Left lobe of liver (tissue), 2 donors: ENCODE measurements at regions not wholly inside any gene's neighbourhood (a gene's known extent, or its start where the extent isn't known, plus 50 kb on each side); places are given as distances from the start of the nearest gene placed in this dataset.
"Not testable (repeated sequence)": the region's sequence is repeated elsewhere in the genome, so short reads cannot be mapped to it uniquely, and the experiment has no call there.

Source experiments
- ATAC-seq: fragments of 200-7000 bp; cut with Tn5 transposase; one replicate; pipeline ENCODE4 v1.9.1; 2020; ENCODE audit warnings: mild to moderate bottlenecking, moderate library complexity
- DNase-seq: peaks from one replicate; pipeline ENCODE4 v3.0.0-alpha.2; 2020; ENCODE audit warnings: low spot score
- donor health status: DM: no; HTN: no; CAD: no; lungs with moderate emphysema.
- donor health status: DM: no; HTN: yes; CAD: no.

DNA sequence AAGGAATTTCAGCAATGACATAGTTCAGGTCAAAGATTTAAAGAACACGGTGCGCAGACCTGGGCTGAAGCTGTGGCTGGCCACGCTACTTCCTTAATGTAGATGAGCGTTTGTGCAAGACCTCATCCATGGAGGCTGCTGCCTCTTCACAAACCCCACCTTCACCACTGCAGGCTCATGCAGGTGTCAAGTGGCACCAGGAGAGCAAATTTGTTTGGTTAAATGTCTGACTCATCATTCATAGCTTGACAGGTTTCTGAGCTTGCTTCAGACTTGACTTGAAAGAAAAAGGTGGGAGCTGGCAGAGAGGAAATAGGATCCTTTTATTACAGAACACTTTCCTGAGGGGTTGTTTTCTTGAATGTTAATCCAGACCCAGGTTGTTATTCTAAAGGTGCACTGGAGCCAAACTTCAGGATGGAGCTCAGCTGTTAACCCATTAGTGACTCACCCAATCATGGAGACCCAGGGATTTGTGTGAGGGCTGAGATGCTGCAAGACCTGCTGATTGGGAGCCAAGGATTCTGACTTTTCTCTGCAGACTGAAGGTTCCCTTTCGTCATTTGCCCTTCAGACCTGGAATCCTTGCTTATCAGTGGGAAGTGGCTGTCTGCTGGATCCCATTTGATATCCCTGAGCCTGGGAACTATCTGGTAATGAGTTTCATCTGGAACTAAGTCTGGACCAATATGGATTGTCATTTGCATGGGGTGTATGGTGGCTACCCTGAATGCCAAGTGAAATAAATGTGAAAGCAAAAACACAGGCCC, 315.3 kb downstream of the PTTG2 start:
- DNase-seq (no peak), ATAC-seq (no peak)

DNA sequence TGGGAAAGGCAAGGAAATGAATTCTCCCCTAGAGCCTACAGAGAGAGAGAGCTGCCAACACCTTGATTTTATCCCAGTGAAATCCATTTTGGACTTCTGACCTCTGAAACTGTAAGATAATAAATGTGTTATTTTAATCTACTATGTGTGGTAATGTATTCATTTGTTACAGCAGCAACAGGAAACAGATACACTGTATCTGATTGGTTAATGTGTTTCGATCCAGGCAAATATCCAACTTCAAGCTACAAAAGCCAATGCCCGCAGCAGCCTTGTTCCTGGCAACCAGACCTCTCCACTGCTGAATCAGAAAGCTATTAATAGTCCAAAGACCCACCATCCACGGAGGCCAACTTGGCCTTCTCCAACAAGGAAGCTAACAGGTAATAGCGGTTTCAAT, 318.1 kb downstream of the PTTG2 start:
- ATAC-seq (no peak), DNase-seq (no peak)

DNA sequence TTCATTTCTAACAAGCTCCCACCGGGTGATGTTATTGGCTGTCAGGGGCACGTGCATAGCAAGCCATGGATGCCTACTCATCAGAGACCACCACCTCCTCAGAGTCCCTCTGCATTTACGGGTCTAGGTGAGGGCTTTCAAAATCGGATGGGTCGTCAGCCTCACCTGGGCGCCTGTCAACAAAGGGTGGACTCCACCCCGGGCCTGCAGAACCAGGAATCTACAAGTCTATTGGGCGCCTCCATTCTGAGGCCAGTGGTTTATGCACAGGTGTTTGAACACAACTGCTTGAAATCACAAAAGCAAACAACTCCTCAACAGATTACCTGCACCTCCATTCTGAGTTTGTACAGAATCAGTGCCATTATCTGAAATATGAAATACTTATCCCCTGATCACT, 318.9 kb downstream of the PTTG2 start:
- no peak for DNase-seq
- ATAC-seq, result no peak

DNA sequence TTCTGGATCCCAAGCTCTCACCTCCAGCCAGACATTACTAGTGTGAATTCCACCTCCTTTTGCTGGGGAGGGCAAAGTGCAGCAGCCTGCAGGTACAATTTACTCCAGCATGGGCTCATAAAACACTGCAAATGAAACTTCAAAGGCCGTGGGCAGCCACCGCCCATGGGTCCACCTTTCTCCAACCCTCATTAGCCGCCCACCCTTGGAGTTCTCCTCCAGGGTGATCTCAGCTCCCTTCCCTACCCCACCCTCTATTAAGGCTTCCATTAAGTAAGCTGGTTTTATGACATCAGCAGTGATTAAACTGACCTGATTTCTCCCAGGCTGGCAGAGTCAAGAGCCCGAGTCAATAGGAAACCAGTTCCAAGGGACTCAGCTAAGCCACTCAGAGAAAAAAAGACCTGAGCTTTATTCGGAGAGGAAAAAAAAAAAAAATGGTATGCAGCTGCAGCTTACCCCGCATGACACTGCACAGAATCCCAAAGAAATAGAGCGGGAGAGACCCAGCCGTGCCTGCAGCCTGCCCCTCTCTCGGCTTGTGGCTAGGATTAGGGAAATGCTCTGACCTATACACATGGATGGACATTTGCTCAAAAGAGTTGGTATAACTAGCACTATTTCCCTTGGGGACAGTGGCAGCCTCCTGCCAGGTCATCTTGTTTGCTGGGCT, 319.6 kb downstream of the PTTG2 start:
- peak; percentile 51 for DNase-seq
- ATAC-seq, result peak; percentile 95

DNA sequence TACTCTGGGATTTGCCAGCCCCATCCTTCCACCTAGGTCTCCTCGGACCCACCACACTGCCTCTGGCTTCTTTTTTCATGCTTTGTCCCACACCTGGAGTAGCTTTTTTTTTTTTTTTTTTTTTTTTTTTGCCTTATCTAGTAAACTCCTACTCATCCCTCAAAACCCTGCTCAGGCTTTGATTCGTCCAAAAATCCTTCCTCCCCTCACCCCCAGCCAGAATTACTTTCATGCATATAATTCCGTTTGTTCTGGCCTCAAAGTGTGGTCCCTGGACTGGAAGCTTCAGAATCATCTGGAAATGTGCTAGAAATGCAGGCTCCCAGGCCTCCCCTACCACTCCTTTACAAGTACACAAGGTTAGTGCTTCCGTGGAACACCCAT, 320.1 kb downstream of the PTTG2 start:
- no peak for DNase-seq
- no peak for ATAC-seq

DNA sequence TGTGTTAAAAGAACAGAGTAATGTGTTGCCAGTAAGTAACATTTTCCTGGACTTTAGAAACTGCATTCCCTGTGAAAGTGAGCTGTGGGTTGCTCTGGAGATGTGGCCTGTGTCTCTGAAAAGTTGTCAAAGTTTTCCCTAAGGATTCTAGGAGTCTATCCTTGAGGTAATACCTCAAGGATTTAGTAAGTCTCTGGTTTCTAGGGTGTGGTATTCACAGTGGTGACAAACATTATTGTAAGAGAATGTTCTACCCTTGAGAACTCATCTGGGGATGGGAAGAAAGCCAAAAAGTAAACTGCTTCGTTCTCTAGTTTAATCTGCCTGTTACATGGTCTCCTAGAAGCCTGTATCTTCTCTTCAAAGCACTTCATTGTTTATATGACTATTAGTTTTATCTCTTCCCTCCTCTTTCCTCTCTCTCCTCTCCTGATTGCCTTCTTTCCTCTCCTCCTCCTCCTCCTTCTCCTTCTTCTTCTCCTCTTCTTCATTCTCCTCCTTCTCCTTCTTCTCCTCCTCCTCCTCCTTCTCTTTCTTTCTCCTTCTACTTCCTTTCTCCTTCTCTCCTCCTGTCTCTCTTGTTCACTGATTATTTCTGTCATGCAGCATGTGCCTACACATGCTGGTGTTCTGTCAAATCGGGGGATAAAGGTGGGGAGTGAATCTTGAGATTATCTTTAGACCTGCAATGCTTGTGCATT, 321.3 kb downstream of the PTTG2 start:
- DNase-seq (no peak), ATAC-seq (no peak)

DNA sequence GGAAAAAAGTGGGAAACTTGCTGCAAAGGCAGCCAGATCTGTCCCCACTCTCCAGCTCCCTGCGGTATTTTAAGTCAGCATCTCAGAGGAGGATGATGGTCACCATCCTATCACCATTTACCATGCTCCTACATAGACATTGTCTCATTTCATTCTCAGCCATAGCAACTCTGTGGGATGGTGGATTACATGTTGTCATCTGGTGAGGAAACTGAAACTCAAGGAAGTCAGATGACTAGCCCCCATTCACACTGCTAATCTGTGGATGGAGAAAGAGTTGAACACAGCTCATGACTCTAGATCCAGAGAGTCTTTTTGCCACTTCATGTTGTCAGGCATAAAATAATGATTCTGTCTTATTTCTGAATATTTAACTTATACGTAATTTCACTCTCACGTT, 323.5 kb downstream of the PTTG2 start:
- ATAC-seq (no peak), DNase-seq (no peak)

DNA sequence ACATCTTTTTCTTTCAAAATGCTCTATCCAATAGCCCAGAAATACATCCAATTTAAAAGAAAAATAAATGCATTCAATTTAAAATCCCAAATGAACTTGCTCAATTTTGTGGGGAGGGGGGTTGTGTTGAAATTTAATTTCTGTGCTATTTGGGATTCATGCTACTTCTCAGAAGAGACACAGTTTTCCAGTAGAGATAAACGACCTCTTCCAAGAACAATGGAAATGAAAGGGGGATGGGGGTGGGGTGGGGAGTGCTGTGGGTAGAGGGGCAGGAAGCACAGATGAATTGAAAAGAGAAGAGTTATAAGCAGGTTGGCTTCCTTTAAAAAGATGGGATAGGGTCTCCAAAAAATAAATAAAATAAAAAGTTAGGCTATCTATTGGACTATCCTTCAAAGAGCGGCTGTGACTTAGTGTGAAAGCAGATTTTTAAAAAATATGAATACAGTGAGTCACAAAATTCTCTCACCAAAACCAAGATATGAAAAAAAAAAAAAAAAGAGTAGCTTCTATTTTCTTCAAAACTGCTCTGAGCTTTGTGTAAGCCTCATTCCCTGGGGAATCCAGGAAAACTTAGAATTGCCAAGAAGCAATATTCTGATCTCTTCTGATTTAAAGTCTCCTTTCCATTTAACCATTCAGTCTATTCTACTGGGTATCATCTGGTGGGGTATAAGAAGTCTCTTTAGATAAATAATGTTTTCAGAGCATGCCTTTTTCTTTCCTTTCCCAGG, 324.3 kb downstream of the PTTG2 start:
- ATAC-seq (no peak), DNase-seq (no peak)

DNA sequence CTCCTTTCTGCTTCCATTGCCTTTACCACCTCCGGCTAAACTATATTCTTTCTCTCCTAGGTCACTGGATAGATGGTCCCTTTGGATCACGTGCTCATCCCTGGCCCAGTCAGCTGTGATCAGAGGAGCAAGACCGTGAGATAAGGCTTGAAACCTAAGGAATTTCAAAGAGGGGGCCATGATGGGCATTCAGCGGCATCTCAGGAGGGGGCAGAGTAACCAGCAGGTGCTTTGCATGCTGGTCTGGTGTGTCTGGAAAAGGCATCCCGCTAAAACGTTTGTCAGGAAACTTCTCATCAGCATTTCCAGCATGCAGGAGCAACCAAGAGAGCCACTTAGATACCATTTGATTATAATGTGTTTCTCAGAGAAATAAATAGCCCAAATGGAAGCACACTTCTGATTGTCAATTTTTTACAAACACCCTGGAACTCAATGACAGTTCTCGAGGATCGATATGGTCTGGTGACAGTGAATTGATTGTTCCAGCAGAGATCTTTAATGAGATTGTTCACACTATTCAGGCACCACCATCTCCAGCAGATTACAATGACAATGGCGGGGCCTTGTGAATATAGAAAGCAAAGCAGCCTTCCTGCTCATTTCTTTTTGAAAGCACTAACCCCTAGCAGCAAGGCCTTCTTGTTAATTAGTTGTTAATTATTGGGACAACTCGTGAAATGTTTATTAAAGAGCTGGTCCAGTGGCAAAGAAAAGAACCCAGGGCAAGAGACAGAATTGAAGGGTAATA, 327.1 kb downstream of the PTTG2 start:
- ATAC-seq, result no peak
- no peak for DNase-seq

DNA sequence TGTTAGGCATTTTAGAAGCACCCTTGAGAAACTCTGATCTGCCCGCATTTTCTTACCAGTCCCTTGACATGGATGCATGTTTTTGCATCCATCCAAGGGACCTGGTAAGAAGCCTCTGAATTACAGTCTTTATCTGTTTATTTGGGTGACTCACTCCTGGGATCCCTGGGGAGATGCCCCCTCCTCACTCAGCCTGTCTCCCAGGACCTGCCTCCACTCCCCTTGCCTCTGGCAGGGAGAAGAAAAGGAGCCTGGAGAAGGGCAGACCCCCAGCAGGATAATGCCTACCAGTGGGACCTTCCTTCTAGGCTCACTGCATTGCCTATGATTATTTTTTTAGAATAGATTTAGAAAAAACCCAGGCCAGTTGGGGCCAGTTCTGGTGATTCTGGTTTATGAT, 329.4 kb downstream of the PTTG2 start:
- DNase-seq, result no peak
- ATAC-seq, result no peak

DNA sequence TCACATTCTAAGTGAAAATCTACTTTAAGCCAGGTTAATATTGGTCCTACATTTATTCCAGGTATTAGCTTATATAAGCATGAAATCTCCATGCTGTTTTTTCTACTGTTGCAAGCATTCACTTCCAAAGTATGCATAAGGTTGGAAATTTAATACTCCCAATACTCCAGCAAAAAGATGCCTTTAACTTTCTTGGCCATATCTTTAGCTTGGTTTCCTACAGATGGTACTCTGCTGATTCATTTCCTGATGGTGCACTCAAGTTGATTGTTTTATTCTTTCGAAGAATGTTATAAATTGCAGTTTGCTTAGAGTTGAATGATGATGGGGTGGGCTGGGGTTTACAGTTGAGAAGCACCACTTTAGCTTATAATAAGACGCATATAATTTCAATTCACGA, 330.2 kb downstream of the PTTG2 start:
- no peak for ATAC-seq
- no peak for DNase-seq

DNA sequence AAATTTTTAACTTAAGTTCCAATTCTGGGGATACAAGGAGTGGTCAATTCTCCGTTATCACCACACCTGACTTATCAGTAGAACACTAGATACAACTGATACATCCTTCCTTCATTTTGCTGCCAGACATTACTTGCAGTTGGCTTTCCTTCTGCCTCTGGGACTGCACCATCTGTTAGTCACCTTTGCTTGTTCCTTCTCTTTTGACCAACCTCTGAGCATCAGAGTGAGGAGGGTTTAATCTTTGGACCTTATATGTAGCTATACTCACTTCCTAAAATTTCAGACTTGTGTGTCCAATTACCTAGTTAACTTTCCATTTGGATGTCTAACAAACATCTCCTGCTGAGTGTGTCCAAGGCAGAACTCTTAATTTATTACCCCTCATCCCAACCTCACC, 330.7 kb downstream of the PTTG2 start:
- DNase-seq (no peak), ATAC-seq (no peak)

DNA sequence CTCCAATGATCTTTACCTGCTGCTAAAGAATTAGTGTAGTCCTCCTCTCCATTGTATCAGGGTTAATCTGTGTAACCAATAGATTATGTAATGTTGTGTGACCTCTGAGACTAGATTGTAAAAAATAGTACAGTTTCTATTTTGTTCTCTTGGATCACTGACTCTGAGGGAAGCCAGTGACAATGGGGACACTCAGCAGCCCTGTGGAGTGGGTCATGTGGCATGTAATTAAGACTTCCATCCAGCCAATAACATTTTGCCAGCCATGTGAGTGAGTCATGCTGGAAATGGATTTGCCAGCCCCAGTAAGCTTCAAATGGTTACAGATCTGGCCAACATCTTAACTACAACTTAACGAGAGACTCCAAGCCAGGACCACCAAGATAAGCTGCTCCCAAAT, 332.3 kb downstream of the PTTG2 start:
- no peak for DNase-seq
- peak; percentile 71 for ATAC-seq

DNA sequence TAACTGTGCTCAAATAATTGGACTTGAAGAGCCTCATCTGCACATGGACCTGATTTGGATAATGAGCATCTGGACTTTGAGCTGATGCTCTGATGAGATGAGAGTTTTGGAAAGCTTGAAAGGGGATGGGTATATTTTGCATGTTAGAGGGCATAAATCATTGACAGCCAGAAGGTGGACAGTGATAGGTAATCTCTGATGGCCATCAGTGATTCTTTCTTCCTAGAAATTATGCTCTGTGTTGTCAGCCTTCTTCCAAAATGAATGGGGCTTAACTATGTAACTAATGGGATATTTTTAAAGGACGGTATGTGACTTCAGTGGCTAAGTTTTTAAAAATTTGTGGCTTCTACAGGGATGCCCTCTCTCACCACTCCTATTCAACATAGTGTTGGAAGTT, 334.0 kb downstream of the PTTG2 start:
- DNase-seq (no peak), ATAC-seq (no peak)

DNA sequence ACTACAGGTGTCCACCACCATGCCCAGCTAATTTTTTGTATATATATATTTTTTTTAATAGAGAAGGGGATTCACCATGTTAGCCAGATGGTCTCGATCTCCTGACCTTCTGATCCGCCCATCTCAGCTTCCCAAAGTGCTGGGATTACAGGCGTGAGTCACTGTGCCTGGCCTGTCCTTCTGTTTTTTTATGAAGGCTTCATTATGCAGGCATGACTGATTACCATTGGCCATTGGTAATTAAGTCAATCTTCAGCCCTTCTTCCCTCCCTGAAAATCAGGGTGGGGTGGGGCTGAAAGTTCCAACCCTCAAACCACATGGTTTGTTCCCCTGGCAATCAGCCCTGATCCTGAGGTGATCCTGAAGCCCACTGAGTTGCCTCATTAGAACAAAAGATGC, 336.9 kb downstream of the PTTG2 start:
- DNase-seq, result no peak
- no peak for ATAC-seq

DNA sequence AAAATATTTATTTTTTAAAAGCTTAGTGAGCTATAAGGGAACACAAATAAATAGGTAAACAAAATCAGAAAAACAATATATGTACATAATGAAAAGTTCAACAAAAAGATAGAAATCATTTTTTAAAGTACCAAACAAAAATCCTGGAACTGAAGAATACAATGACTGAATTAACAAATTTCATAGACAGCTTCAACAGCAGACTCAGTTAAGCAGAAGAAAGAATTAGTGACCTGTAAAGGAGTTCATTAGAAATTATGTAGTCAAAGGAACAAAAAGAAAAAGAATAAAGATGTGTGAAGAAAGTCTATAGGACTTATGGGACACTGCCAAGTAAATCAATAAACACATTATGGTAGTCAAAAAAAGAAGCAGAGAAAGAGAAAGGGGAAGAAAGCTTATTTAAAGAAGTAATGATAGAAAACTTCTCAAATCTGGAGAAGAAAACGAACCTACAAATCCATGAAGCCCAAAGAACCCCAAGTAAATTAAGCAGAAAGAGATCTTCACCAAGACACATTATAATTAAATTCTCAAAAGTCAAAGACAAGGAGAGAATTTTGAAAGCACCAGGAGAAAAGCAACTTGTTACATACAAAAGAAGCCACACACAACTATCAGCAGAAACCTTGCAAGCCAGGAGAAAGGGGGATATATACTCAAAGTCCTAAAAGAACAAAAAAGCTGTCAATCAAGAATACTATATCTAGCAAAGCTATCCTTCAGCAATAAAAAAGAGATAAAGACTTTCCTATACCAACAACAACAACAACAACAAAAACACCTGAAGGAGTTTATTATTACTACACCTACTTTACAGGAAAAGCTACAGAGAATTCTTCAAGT, 338.9 kb downstream of the PTTG2 start:
- no peak for DNase-seq
- no peak for ATAC-seq

DNA sequence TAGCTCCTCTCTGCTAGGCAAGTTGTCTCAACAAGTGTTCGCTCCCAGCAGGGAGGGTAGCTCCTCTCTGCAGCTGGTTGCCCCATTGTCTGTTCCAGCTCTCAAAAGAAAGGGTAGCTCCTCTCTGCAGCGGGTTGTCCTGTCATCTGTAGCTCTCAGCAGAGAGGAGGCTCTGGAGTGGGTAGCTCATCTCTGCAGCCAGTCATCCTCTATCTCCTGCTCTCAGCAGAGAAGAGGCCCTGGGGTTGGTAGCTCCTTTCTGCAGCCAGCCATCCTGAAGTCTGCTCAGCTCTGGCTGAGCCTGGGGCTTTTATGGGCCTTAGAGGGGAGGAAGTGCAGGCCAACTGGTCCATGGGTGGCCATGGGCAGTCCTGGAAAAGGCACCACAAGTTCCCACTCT, 342.7 kb downstream of the PTTG2 start:
- ATAC-seq, result no peak
- no peak for DNase-seq

DNA sequence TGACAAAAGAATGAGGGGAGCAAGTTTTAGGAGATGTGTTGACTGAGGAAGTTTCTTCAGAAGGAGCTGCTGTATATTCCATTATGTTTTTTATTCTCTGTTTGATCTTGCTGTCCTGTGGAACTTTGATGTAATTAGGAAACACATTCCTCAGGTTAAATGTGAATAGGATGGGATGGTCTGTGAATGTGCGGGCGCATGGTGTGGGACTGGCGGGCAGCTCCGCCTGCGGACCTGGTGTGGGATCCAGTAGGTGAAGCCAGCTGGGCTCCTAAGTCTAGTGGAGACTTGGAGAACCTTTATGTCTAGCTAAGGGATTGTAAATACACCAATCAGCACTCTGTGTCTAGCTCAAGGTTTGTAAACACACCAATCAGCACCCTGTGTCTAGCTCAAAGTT, 344.3 kb downstream of the PTTG2 start:
- not testable (repeated sequence) for DNase-seq, ATAC-seq

DNA sequence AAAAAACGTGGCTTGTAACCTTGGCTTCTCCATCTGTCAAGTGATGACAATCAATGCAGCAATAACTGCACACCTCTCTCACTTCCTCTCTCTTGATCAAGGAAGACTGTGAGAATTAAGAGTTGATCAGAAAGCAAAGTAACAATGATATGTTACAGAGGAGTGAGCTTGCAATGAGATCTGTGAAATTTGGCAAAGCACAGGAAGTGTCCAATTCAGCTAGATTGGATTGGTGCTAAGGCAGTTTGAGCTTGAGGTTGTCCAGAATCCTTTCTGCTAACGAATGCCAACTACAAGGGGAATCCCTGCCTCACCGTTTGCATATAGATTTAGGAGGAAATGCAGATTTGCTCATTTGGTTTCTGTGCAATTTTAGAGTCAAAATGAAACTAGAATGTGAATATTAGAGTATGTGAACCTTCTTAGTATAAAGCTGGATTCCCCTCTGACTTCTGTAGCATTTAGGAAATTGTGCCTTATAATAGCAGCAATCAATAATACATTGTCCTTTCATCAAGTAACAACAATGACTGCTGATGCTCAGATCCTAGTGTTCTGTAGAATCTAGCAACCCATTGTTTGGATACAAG, 346.4 kb downstream of the PTTG2 start:
- ATAC-seq (no peak), DNase-seq (no peak)
